Forelimb muscle (tissue), 1 donor: ENCODE measurements at regions not wholly inside any gene's neighbourhood (a gene's known extent, or its start where the extent isn't known, plus 50 kb on each side); places are given as distances from the start of the nearest gene placed in this dataset.
"Not testable (repeated sequence)": the region's sequence is repeated elsewhere in the genome, so short reads cannot be mapped to it uniquely, and the experiment has no call there.

Experiments used
- DNase-seq: peaks from one replicate; pipeline ENCODE4 v3.0.0-alpha.2; 2013; ENCODE audit warnings: low read depth

DNA sequence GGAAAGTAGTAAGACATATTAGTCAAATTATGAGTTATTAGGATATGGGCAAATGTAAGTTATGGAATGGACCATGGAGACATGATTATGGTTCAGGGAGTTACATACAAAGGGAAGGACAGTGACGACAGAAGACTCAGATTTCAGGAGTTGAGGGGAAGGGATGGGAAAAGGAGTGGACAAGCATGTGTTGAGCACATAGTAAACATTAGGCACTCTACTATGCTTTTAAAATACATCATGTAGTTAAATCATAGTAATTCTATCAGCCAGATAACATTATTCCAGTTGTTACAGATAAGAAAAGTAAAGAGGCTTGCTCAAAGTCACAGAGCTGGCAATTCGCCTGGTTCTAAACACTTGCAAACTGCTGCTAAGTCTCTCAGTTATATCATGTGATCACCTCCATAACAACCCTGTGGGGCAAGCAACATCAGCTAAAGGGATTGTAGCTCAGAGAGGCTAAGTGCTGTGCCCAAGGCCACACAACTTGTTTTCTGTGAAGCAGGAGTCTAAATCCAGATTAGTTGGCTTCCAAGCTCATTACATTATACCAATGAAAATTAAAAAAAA, 115.2 kb upstream of the MDFIC start:
- DNase-seq: no peak

DNA sequence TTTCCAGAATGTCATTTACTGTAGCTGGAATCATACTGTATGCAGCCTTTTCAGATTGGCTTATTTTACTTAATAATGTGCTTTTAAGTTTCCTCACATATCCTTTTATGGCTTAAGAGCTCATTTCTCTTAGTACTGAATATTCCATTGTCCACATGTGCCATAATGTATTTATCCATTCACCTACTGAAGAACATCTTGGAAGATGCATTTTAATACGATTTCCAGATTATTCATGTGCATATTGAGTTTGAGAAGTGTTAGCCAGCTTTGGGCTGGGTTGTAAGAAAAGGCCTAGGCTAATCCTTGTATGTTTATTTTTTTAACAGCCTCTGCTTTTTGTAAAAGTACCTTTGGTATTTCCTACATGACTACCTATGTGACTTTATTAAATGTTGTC, 109.3 kb upstream of the MDFIC start:
- no peak for DNase-seq

DNA sequence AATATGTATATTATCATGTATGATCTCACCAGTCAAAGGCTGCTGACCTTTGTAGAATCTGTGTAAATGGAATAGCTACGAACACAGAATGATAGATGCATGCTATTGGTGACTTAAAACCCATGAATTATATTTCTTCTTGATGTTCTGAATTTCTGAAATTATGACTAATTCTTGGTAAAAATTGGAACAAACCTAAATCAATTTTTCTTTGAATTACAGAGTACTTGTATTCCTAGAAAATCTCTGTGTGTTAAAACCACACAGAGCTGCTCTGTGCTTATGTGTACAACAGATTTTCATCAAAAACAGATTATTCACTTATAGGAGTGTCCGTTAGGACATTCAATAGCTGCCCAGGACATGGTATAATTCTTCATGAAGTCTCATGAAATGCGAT, 108.3 kb upstream of the MDFIC start:
- DNase-seq: no peak

DNA sequence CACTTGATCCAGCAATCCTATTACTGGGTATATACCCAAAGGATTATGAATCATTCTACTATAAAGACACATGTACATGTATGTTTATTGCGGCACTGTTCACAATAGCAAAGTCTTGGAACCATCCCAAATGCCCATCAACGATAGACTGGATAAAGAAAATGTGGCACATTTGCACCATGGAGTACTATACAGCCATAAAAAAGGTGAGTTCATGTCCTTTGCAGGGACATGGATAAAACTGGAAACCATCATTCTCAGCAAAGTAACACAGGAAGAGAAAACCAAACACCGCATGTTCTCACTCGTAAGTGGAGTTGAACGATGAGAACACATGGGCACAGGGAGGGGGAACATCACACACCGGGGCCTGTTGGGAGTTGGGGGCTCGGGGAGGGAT, 104.9 kb upstream of the MDFIC start:
- not testable (repeated sequence) for DNase-seq

DNA sequence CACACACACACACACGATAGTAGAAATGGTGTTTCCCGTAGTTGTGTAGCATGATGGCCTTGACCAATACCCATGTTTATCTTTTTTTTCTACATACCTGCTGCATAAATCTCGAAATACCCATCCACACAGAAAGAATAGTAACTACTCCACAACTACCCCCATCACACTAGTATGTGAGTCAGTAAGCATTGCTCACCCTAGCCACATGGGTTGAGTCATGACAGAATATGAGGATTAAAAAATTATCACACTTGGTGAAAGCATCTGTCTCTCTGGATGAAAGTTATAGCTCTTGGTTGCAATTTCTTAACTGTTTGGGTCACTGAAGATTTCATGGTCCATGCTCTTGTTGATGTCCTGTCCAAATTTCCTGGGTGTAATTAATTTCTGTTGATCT, 103.4 kb upstream of the MDFIC start:
- no peak for DNase-seq

DNA sequence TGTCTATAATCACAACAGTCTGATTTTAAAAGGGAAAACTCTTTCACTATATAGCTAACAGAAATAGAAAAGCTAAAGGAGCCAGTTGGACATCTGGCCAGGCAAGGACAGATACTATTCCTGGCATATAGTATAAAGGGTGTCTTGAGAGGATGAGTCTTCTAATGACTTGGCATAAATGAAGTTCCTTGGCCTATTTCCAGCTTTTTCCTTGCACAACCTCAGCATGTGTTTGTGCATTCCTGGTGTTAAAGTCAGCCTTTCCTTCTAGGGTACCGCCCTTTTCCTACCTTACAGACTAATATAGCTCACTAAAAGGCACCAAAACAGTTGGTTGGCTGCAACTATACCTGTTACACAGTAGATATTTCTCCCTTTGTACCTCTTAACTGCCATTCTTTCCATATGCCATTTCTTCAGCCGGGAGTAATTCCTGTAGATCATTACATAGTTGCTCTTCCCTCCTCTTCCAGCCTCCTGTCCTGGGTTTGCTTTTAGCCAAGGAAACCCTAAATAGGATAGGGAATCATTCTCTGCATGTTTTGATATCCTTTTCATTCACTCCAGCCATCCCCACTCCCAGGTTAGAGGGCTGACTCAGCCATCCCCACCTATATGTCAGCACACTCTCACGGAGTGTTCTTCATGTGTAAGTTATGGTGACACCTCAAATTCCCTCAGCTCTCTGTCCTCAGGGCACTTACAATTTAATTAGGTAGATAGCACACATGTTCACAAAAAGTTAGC, 102.1 kb upstream of the MDFIC start:
- no peak for DNase-seq

DNA sequence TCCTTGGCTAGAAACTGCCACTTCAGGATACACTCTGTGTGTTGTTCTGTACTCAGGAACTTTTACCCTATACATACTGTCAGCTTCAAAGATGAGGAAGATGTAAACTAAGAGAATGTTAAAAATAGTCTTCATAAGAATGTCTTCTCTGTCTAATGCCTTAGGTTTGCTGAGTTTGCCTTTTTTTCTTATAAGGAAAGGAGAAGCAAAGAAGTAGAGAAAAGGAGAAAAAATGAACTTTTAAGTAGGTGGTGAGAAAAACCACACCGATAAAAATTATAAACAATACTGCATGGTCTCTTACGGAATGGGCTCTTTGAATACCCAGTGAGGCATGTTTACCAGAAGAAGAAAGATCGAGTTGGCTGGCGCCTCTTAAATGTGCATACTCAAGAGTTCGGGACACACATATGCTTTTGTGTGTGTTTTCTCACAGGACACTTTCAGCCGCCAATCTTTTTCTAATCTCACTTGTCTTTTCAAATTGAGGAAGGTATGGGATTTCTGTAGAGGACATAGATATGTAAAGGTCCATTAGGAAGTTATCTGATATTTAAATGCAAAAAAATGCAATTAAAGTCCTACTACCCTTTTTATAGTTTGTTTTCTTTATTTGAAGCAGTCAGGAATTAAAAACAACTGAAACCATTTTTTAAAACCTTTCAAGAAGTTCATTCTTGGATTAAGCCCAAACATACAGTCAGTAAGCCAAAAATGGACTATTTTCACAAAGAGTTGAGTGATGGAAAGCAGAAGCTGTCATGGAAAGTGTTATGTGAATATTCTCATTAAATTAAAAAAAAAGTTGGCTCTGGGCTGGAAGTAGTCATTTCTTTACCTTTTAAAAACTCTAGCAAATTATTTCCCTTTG, 100.6 kb upstream of the MDFIC start:
- peak; percentile 39 for DNase-seq

DNA sequence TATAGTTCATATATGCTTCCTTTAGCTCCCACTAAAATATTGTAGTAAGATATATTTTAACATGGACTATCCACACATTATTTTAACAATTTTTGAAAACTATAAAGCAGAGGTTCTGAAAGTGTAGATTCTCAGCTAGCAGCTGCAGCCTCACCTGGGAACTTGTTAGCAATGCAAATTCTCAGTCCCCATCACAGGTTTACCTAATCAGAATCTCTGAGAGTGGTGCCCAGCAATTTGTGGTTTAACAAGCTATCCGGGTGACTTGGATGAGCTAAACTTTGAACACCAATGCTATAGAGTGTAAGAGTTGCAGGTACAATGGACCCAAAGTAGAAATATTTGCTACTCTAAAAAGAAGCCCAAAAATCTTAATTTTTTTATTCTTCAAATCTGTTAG, 99.8 kb upstream of the MDFIC start:
- DNase-seq: no peak

DNA sequence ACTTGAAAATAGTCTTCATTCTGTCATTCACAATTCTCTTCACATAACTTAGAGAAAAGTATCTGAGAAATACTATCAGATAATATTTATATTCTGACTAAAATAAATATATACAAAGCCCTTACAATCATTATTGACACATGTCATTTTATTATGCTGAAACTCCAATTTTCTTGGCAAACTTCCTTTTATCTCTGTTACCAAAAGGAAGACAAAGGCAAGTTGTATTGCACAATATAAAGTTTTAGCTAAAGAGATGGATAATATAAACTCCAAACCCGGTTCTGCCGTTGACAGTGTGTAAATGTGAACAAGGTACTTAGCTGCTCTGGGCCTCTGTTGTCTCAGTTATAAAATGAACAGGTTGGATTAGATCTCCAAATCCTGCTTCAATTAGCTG, 99.0 kb upstream of the MDFIC start:
- DNase-seq: no peak

DNA sequence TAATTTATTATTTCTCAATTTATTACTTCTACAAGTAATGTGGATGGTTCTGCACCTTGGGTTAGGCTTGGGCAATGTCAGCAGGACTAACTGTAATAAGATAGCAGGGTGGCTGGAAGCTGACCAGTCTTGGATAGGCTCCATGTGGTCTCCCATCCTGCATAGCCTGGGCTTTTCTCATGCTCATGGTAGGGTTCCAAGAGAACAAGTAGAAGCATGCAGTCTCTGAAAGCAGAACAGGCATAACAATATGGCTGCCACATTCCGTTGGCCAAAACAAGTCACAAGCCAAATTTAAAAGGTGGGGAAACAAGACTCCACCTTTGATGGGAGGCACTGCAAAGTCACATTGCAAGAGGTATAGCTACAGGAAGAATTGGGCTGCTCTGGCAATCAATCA, 98.6 kb upstream of the MDFIC start:
- no peak for DNase-seq

DNA sequence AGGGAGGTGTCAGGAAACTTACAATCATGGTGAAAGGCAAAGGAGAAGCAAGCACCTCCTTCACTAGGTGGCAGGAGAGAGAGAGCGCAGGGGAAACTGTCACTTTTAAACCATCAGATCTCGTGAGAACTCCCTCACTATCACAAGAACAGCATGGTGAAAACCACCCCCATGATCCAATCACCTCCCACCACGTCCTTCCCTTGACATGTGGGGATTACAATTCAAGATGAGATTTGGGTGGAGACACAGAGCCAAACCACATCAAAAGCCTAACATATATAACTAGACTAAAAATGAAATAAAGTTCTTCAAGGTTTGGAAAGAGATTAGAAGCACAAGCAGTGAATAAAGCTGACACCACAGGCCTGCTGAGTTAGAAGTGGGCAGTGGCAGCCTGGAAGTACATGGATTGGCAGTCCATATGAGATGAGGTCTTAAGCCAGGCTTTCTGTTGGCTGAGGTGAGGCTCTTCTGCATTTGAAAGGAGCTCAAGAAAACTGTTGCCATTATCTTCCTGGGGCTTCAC, 96.4 kb upstream of the MDFIC start:
- no peak for DNase-seq

DNA sequence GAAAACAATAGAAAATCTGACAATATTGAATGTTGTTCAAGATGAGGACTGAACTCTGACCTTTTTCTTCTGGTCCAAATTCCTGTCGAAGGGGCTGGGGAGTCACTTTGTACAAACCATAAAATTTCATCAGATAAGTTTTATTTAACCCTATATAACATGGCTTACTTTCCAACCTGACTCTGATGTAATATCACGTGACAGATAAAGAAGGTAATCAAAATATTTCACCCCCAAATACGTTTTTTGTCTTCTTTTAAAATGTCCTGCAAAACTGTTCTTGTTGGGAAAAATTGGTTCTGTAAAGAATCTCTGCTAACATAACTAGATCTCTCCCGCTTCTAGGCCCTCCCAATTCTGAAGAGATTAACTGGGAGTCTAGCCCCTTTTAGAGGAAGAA, 90.9 kb upstream of the MDFIC start:
- no peak for DNase-seq

DNA sequence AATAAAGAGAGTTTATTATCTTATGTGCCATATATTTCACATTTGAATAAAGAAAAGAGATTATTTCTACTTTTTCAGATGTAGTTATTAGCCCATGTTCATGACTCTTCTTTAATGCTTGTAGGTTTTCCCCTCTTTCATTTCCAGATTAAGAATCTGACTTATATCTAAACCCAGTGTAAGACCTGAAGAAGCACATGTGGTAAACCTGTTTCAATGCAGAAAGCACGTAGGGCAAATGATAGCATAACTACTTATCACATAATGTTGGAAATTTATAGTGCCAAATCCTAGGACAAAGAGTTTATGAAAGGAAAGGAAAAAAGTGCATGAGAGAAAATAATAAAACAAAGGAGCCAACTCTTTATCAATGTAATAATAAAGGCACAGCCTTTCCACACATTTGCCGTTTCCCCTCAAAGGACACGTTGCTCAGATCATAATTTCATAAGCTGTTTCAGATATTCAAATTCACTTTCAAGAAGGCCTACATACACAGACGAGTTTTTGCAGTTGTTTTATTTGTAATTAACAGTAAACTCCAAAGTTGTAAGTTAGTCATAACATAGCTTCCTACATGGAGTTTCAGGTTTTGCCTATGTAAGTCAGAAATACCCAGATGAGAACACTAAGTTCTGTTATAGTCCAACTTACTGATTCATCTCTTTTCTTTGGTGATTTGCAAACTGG, 88.8 kb upstream of the MDFIC start:
- no peak for DNase-seq

DNA sequence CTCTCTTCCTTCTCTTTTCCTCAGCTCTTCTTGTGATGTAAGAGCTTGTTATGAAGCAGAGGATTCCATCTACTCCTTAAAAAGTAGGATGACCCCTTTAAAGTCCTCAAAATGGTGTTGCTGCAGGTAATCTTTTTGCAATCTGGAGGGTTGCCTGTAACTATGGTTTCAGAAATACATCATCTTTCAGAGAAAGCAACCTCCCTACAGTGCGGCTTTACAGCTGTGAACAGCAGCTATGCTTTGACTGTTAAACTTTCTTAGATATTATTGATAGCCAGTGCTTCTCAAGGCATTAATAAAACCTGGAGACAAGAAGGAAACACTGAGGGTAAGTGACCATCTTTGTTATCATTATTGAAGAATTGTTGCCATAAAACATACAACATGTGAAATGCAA, 86.6 kb upstream of the MDFIC start:
- no peak for DNase-seq

DNA sequence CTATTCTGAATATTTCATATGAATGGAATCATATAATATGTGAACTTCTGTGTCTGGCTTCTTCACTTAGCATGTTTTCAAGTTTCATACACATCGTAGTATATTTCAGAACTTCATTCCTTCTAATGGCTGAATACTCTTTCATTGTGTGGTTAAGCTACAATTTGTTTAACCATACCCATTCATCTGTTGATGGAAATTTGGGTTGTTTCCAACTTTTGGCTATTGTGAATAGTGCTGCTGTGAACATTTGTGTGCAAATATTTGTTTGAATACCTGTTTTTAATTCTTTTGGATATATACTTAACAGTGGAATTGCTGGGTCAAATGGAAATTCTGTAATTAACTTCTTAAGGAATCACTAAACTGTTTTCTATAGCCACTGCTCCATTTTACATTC, 86.0 kb upstream of the MDFIC start:
- no peak for DNase-seq

DNA sequence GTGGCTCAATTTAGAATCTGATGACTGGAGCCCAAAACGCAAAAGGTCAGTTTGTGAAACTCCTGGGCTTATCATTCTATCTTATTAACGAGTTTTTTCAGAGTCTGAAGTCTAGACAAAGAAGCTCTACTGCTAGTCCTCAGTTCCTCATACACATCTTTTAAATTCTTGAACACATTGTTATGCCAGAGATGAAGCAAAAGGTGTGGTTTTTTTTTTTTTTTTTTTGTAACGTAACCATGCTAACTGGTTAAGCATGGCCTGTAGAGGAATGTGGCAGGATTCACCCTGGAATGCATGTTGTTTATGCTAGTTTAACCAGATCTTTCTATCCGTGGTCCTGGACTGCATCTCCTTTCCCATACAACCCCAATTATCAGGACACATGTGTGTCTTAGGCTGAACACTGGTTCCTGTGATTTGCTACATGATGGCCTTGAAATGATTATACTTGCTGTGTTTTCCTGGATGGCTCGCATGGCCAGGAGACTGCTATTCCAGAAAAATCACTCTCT, 79.3 kb upstream of the MDFIC start:
- DNase-seq: no peak

DNA sequence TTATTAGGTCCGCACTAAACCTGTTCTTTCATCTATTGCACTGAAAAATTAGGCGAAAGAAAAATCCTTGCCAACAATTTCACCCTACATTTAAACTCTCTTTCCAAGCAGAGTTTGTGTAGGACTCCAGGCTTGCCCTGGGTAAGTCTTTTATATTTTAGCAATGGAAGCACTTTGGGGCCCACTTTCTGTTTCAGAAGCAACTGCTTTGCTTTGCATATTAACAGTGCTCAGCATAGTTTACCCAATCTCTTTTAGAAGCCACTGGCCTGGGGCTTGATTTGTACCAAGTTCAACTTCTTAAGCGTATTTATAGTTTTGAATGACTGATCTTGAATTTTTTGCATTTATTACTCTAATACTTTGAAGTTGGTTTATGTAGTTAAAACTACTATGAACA, 78.8 kb upstream of the MDFIC start:
- no peak for DNase-seq

DNA sequence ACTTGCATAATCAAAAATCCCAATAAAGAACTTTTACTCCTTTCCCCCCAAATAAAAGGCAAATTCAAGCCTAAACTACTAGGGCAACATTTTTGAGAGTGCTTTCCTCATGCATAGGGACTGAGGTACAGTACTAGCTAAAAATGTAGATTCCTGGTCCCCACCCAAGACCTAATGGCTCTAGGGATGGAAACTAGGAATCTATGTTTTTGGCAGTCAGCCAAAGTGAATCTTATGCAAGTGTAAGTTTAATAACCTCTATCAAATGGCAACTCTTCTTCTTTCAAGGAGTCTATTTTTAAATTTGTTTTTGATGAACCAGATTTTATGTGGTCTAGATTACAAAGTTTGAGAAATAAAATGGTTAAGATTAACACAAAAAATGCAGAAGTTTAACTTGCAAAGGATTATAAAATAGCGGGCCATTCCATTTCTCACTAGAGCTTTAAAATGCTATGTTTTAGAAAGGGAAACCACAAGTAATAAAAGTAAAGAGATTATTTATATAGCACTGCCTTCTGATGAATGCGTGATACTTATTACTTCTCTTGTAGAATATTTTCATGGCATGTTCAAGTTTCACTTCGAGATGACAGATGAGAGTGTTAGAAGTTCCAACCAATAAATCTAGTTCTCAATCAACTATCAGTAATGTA, 70.4 kb upstream of the MDFIC start:
- no peak for DNase-seq

DNA sequence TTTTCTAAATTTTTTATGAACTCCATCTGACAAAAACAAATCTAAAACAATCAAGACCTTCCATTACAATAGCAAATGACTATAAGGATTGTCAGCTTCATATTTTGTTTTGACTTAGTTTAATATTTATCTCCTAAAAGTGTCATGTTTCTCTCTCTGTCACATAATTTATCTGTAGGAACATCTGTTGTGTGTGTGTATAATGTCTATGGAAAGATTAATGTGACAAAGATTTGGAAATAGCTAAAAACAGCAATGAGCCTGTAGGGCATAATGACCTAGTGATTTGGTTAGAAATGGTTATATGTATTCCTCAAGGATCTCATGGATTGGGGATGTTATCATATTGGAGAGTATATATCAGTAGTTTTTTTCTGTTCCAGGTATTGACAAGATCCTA, 69.6 kb upstream of the MDFIC start:
- DNase-seq: no peak

DNA sequence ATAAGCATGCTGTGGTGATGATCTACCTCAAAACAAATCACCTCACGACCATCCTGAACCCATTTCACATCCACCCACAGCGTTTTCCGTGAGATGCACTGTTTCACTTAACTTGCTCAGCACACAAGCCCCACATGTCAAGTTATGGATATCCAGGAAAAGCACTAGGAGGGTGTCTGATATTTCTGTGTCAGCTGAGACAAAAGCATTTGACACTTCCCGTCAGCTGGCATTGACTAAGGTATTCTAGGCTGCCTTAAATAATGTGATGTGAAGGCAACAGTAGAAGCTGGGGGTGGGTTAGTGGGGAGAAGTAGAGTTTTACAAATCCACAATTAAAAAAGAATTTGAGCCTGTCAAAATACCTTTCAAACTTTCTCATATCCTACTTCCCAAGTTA, 68.7 kb upstream of the MDFIC start:
- no peak for DNase-seq

DNA sequence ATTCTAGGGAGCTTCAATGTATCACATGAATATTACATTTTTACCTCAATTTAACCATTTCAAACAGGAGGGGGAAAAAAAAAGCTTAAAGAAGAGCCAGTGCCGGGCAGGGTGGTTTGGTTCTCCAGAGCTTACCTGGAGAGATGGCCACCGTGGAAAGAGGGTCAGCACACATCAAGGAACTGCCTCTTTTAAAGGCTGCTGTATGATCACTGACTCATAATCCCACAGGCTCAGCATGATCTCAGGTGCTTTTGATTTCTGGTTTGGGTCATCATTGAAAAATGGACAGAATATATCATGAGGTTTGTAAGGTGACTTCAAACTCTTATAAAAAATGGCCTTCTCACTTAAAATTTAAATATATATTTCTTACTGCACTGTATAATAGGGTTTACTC, 67.5 kb upstream of the MDFIC start:
- no peak for DNase-seq
